NB4 (cell line): ENCODE measurements at regions not wholly inside any gene's neighbourhood (a gene's known extent, or its start where the extent isn't known, plus 50 kb on each side); places are given as distances from the start of the nearest gene placed in this dataset.

ENCODE experiments used
- MYC ChIP-seq: IDR thresholded peaks from 2 replicates; pipeline ENCODE4 v1.6.1; 2011; ENCODE audit warnings: low read depth, low read length
- POLR2A ChIP-seq: IDR thresholded peaks from 2 replicates; pipeline ENCODE4 v1.6.1; 2011; ENCODE audit warnings: mild to moderate bottlenecking; ENCODE audit not compliant: insufficient read length; ENCODE audit errors: extremely low read depth
- TF ChIP-seq, protein P1 (sequence below): IDR thresholded peaks from one replicate; pipeline ENCODE4 v1.5.1; 2012; ENCODE audit warnings: low read depth, low read length
- TF ChIP-seq, protein P2 (sequence below): IDR thresholded peaks from 2 replicates; pipeline ENCODE4 v1.6.1; 2011; ENCODE audit warnings: low read depth, low read length

DNA sequence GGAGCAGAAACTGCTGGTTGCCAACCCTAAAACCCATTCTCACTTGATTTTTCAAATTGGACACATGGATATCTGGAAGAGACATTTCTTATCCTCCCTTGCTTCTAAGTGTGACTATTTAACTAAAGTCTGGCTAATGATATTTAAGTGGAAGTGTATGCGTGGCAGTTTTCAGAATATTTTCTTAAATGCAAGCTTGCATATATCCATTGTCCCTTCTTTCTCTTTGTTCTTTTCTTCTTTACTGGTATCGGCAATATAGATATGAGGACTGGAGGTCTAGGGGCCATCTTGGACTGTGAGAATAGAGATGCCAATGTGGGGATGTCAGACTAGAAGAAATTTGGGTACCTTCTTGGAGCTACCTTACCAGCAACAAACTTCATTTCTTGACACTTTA, 364.3 kb upstream of the DPH6 start:
- TF ChIP-seq, protein P1, sequence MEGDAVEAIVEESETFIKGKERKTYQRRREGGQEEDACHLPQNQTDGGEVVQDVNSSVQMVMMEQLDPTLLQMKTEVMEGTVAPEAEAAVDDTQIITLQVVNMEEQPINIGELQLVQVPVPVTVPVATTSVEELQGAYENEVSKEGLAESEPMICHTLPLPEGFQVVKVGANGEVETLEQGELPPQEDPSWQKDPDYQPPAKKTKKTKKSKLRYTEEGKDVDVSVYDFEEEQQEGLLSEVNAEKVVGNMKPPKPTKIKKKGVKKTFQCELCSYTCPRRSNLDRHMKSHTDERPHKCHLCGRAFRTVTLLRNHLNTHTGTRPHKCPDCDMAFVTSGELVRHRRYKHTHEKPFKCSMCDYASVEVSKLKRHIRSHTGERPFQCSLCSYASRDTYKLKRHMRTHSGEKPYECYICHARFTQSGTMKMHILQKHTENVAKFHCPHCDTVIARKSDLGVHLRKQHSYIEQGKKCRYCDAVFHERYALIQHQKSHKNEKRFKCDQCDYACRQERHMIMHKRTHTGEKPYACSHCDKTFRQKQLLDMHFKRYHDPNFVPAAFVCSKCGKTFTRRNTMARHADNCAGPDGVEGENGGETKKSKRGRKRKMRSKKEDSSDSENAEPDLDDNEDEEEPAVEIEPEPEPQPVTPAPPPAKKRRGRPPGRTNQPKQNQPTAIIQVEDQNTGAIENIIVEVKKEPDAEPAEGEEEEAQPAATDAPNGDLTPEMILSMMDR, result no peak
- no peak for TF ChIP-seq POLR2A
- TF ChIP-seq MYC, result no peak
- TF ChIP-seq, protein P2, sequence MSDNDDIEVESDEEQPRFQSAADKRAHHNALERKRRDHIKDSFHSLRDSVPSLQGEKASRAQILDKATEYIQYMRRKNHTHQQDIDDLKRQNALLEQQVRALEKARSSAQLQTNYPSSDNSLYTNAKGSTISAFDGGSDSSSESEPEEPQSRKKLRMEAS, result no peak
